ENCODE measurements at regions not wholly inside any gene's neighbourhood (a gene's known extent, or its start where the extent isn't known, plus 50 kb on each side); places are given as distances from the start of the nearest gene placed in this dataset.

GRCh38 chrX:16335181-16335580 is 167.9 kb downstream of the MAGEB17 start (continued):
- no peak for TF ChIP-seq ZC3H11A (IDR thresholded peaks at IDR 0.05; ENCODE audit: low read depth, low read length)

DNA sequence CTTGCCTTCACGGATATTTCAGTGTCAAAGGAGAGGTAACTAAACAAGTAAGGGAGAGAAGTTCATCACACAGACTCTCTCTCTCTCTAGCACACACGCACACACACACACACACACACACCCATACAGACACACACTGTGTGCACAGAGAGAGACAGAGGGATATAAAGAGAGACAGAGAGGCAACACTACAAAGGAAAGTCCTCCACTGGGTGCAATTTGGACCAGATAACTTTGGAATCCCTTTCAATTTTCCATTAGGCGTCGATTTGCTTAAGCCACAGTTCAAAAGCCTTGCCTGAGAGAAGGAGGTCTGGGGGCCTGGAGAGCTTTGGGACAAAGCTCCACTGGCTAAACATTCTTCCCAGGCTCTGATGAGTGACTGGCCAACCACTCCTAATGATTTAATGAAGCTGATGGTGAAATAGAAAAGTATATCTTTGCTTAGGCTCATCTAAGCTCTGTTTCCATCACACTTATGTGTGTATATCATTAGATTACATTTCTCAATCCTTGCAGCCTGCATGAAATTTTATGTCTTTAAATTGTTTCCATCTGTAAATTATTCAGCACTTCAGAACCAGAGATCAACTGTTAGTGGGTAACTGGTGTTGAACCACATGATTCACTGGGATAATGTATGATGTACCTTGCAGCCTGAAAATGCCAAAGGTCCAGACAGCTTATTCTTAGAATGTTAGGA is 180.8 kb downstream of the MAGEB17 start:
- TF ChIP-seq ZNF778 (CRISPR knock-in tag; IDR thresholded peaks at IDR 0.05) (no peak), SIRT6 (IDR thresholded peaks at IDR 0.05; ENCODE audit: low read depth, low read length) (no peak), SRSF9 (IDR thresholded peaks at IDR 0.05; ENCODE audit: borderline replicate concordance, low read depth, low read length) (no peak), RNF219 (CRISPR knock-in tag; IDR thresholded peaks at IDR 0.05) (no peak), COPS2 (conservative IDR thresholded peaks at IDR 0.05) (no peak)
- TF ChIP-seq, protein P1, sequence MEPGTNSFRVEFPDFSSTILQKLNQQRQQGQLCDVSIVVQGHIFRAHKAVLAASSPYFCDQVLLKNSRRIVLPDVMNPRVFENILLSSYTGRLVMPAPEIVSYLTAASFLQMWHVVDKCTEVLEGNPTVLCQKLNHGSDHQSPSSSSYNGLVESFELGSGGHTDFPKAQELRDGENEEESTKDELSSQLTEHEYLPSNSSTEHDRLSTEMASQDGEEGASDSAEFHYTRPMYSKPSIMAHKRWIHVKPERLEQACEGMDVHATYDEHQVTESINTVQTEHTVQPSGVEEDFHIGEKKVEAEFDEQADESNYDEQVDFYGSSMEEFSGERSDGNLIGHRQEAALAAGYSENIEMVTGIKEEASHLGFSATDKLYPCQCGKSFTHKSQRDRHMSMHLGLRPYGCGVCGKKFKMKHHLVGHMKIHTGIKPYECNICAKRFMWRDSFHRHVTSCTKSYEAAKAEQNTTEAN (CRISPR knock-in tag; IDR thresholded peaks at IDR 0.05) = no peak
- H3K4me1 ChIP-seq (replicated peaks in 1 of 2; ENCODE audit: control insufficient read depth in 2 of 2, insufficient read depth in 2 of 2, low read length in 2 of 2) = no peaks in the 10 kb centered on the region
- H3K27ac ChIP-seq (ENCODE audit: extremely low read depth, low read depth, low read length) = no peak overlapping the region
- no TSS peak for BruUV-seq (replicated peaks)
- no peaks in the 10 kb centered on the region for H3K9me1 ChIP-seq (ENCODE audit: control insufficient read depth, insufficient read depth, low read length)
- no peaks in the 10 kb centered on the region for H3K27me3 ChIP-seq (ENCODE audit: control insufficient read depth in 2 of 2, insufficient read depth in 2 of 2, low read length in 2 of 2)
- H2AFZ ChIP-seq (ENCODE audit: low read depth, low read length) = no peak overlapping the region
- no peak for DNase-seq (ENCODE audit: extremely low read depth in 1 of 4, low spot score in 3 of 4)
- FAIRE-seq = no peak
- H4K20me1 ChIP-seq (replicated peaks; ENCODE audit: control insufficient read depth, insufficient read depth, low read length) = no peaks in the 10 kb centered on the region
- H3K9me3 ChIP-seq (replicated peaks; ENCODE audit: control insufficient read depth, insufficient read depth, low read depth, low read length) = no peaks in the 10 kb centered on the region
- H3K4me2 ChIP-seq (ENCODE audit: insufficient read depth, low read length) = no peak overlapping the region
- WGBS (ENCODE audit: insufficient coverage, low coverage, missing lambda C conversion rate) = 3% methylated on average over 4 of the region's 4 CpGs
- H3K36me3 ChIP-seq (ENCODE audit: control insufficient read depth, insufficient read depth, low read length) = no peaks in the 10 kb centered on the region
- in situ Hi-C loops (cut with MboI) = no loop called here
- intact Hi-C loops (cut with micrococcal nuclease) = no loop called here
- no peak overlapping the region for H3K9ac ChIP-seq (ENCODE audit: insufficient read depth in 1 of 2, low read depth in 2 of 2, low read length in 2 of 2)
- H3K4me3 ChIP-seq = no peak overlapping the region
- ChIA-PET CTCF (ENCODE audit: low intra/inter-chr PET ratio) (no interaction called here), POLR2A (no interaction called here)
- H3K79me2 ChIP-seq (ENCODE audit: control insufficient read depth, insufficient read depth, low read length) = no peaks in the 10 kb centered on the region
- no peak for ATAC-seq
